ENCODE measurements at regions not wholly inside any gene's neighbourhood (a gene's known extent, or its start where the extent isn't known, plus 50 kb on each side); places are given as distances from the start of the nearest gene placed in this dataset.

GRCh38 chr18:72102412-72102811, 441.7 kb downstream of the CBLN2 start:
- Histone ChIP-seq H3K4me1 (ENCODE audit: control insufficient read depth in 1 of 2, insufficient read depth in 2 of 2, low read length in 2 of 2) (no peaks in the 10 kb centered on the region), H3K27me3 (ENCODE audit: insufficient read depth, low read length) (no peaks in the 10 kb centered on the region), H3K27ac (ENCODE audit: low read depth, low read length) (no peak overlapping the region), H3K4me2 (ENCODE audit: low read length) (no peak overlapping the region), H3K4me3 (replicated peaks in 1 of 2; ENCODE audit: low read depth in 1 of 2, low read length in 2 of 2) (no peak overlapping the region), H3K36me3 (ENCODE audit: control insufficient read depth in 1 of 2, insufficient read depth in 2 of 2, low read length in 2 of 2) (no peaks in the 10 kb centered on the region), H3K9ac (ENCODE audit: low read length) (no peak overlapping the region), H2AFZ (ENCODE audit: low read depth, low read length, poor library complexity, severe bottlenecking) (no peak overlapping the region), H3K9me2 (ENCODE audit: insufficient read depth) (no peaks in the 10 kb centered on the region), H4K20me1 (ENCODE audit: insufficient read depth) (no peaks in the 10 kb centered on the region), H3K79me2 (ENCODE audit: insufficient read depth, low read length) (no peaks in the 10 kb centered on the region), H3K9me3 (ENCODE audit: control insufficient read depth in 1 of 2, insufficient read depth in 1 of 2, low read depth in 1 of 2, low read length in 2 of 2) (peaks cover 19 to 24% of the 10 kb centered on the region in 2 experiments; a peak in 2 of 4 replicates)
- BruUV-seq (replicated peaks): no TSS peak
- ChIA-PET POLR2A (no interaction called here), RAD21 (ENCODE audit: low non-redundant PET in 1 of 2, low total read pairs in 2 of 2, uncharacterized antibody in 2 of 2, unreplicated experiment in 2 of 2) (no interaction called here), CTCF (no interaction called here)
- no peak for TF ChIP-seq POLR2AphosphoS5 (IDR thresholded peaks at IDR 0.05; ENCODE audit: low read depth, low read length)
- TF ChIP-seq, protein P1, sequence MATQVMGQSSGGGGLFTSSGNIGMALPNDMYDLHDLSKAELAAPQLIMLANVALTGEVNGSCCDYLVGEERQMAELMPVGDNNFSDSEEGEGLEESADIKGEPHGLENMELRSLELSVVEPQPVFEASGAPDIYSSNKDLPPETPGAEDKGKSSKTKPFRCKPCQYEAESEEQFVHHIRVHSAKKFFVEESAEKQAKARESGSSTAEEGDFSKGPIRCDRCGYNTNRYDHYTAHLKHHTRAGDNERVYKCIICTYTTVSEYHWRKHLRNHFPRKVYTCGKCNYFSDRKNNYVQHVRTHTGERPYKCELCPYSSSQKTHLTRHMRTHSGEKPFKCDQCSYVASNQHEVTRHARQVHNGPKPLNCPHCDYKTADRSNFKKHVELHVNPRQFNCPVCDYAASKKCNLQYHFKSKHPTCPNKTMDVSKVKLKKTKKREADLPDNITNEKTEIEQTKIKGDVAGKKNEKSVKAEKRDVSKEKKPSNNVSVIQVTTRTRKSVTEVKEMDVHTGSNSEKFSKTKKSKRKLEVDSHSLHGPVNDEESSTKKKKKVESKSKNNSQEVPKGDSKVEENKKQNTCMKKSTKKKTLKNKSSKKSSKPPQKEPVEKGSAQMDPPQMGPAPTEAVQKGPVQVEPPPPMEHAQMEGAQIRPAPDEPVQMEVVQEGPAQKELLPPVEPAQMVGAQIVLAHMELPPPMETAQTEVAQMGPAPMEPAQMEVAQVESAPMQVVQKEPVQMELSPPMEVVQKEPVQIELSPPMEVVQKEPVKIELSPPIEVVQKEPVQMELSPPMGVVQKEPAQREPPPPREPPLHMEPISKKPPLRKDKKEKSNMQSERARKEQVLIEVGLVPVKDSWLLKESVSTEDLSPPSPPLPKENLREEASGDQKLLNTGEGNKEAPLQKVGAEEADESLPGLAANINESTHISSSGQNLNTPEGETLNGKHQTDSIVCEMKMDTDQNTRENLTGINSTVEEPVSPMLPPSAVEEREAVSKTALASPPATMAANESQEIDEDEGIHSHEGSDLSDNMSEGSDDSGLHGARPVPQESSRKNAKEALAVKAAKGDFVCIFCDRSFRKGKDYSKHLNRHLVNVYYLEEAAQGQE (IDR thresholded peaks at IDR 0.05; ENCODE audit: low read depth): no peak
- no peak for TF ChIP-seq EZH2 (IDR thresholded peaks at IDR 0.05)
- TF ChIP-seq ZBTB33 (IDR thresholded peaks at IDR 0.05; ENCODE audit: extremely low read depth, insufficient replicate concordance, low read length): no peak
- no peak for TF ChIP-seq SP1 (IDR thresholded peaks at IDR 0.05; ENCODE audit: low read depth)
- no peak for TF ChIP-seq POLR2A (IDR thresholded peaks at IDR 0.05; ENCODE audit: borderline replicate concordance, extremely low read depth, insufficient read depth, insufficient read length)
- no peak for TF ChIP-seq FOSL1 (IDR thresholded peaks at IDR 0.05; ENCODE audit: low read depth)
- TF ChIP-seq EGR1 (IDR thresholded peaks at IDR 0.05; ENCODE audit: low read depth): no peak
- no peak for TF ChIP-seq RAD21 (IDR thresholded peaks at IDR 0.05; ENCODE audit: low read depth)
- no peak for TF ChIP-seq EZH2phosphoT487 (IDR thresholded peaks at IDR 0.05; ENCODE audit: borderline replicate concordance)
- no peak for TF ChIP-seq YY1 (IDR thresholded peaks at IDR 0.05; ENCODE audit: extremely low read depth, insufficient replicate concordance, low read depth, low read length)
- ATAC-seq (no peak), DNase-seq (ENCODE audit: low read depth, low spot score) (no peak)
- intact Hi-C loops (cut with micrococcal nuclease): no loop called here

Measured in HCT116 (cell line).